HG02852 (cell line): ENCODE measurements at regions not wholly inside any gene's neighbourhood (a gene's known extent, or its start where the extent isn't known, plus 50 kb on each side); places are given as distances from the start of the nearest gene placed in this dataset.
"Not testable (repeated sequence)": the region's sequence is repeated elsewhere in the genome, so short reads cannot be mapped to it uniquely, and the experiment has no call there.

Experiments
- ATAC-seq: cut with Tn5 transposase; IDR thresholded peaks from one replicate; pipeline ENCODE4 v1.9.1; 2021; ENCODE audit warnings: mild to moderate bottlenecking, moderate library complexity; ENCODE audit not compliant: unreplicated experiment

DNA sequence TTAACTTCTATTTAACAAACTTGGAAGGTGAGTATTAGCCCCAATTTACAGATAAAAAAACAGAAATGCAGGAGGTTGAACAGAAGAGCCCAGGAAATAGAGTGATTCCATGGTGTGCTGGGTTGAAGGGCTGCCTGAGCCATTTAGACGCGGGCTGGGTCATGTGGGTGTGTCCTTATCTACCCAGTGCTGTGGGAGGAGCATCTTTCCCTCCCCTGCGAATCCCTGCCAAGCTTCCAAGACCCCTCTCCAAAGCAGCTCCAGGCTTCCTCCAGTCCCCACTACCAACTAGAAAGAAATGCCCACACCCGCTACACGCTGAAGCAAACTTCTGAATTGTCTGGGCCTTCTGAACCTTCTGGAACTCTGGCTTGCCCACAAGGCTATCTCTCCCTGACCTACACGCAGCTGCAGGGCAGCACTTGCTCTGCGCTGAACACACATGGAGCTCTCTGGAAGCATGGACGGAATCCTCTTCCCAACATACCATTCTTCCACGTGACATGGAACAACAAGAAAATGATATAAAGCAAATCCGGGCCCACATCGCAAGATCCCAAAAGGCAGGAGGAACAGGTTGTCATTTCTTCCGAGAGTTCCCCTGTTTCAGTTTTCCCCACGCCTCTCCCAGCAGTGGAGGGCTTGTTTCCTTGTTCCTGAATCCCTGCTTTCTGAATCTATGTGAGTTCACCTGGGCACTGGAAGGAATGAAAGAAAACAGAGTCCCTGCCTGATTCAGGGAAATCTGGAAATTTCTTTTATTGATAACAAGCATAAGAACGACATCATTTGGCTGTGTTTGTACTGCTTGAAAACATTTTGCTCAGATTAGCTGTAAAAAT lies 562.7 kb upstream of the ID2 start:
- no peak for ATAC-seq

DNA sequence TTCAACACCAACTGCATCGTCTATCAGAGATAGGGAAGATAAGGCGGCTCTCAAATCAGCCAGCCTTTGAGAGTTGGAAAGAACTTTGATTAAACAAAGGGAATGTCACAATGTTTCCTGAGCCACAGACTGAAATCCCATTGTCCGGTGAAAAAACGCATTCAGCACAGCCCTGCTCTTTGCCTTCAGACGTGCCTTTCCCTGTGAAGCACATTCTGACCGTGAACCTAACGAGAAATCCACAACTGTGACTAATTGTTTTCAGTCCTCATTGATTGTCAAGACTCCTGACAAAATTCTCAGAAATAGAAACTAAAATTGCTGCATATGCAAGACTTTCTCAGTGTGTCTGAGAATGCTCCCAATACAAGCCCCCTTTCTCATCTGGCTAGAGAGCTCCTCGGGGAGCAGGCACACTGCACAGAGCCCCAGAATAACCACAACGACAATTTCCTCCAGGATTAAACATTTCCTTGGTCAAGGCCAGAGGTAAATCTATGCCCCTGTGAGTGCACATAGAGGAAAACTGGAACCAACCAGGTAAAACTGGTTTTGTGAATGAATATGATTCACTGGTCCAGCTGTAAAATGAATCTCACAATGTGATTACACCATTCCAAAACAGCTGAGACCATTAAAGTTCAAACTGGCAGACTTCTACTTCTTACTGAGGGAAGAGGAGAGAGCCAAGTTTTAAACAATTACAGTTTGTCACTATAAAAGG lies 561.9 kb upstream of the ID2 start:
- ATAC-seq = no peak

DNA sequence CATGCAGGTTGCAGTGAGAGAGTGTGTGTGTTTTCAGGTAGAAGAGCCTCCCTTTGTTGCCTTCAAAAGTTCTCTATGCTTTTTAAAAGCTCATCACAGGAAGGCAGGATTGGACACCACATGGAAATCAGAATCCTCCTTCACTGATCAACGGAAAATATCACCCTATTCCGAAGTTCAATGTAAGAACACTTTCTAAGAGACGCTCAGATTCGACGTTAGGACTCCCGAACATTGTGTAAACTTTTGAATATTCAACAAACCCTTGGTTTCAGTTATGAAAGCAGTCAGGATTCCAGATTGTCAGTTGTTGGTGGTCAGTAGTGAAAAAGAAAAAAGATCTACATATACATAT lies 561.4 kb upstream of the ID2 start:
- ATAC-seq = no peak

DNA sequence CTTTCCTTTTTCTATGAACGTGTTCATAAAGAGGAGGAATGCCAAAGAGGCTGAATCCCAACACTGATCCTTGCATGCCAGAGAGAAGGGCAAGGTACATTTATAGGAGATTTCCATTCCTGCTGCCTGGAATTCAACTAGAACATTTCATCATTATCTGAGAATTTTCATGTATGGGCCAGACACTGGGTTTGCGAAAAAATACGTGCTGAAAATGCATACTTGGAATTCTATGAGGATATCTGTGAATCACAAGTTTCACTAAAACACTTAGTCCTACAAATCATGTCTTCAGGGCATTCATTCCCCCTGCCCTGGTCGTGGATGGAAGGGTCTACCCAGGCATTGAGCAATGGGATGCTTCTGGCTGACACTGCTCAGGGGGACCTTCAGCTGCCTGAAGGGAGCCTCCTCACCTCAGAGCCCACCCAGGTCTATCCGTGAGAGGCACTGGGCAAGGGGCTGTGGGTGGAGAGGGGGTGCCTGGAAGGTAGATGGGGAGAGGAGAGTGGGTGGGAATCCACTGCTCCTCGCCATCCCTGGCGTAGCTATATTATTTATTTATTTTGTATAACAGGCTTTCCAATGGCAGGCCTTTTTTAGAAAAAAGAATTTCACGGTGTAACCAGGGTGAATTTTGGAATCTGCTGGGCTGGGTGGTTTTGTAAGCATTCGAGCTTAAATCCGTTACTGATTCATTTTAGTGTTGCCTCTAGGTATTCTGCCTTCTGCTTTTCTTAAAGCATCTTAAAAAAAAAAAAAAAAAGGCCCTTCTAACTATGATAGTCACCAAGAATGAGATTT lies 560.6 kb upstream of the ID2 start:
- ATAC-seq = no peak

DNA sequence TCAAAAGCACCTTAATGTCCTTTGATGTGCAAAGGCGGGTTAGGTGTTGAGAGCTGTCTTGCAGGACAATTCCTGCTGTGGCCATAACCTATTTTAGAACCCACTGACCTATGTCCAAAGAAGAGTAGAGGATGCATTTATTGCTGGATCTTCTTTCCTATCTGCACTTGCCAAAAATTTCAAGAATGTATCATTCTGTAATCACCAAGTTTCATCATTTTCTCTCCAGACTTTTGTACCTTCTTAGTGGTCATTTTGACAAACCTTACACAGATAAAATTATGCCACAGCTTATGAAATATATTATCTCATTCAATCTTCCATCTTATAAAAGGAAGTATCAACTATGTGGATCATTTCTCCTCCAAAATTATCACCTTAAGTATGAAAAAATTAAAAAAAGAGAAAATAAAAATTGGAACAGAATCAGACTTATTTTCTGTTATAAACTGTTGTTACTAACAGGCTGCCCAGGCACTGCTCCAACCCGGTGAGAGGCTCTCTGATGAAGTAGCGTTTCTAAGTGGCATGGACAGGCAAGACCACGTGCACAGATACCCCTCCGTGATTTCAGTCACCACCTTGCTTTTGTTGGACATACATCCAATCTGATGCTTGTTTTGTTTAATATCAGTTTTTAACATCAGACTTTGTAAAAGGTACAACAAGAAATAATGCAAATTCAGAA lies 559.9 kb upstream of the ID2 start:
- ATAC-seq = no peak

DNA sequence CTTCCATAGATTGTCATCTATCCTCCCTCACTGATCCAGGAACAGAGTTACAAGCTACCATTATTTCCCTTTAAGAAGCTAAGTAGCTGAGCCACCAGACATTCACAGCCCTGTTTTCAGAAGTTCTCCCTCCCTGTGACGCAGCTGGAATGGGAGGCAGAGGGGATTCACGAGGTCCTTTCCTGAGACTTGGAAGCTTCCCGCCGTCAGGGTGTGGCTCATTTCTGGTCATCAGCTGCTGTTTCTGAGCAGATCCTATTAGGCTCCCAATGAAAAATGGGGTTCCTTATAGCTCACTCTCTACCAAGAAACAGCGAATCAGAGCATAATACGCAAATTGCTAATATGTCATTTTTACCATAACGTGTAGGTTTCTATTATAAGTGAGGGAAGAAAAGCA lies 559.3 kb upstream of the ID2 start:
- ATAC-seq = no peak

DNA sequence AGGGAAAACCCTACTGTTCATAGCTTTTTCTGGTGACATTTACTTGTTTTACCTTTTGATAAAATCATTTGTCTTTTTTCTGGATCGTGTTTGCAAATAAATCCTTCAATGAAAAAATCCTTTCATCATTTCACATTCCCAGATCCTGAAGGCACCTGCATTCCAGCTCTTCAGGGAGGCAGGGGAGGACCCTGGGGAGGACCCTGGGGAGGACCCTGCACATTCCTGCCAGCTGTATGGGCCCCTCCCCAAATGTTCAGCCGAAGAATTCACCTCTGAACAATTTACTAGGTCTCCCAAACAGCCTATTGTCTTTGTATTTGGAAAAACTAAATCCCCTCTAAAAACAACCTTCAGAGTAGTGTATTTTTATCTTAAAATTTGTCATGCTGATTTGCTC lies 558.4 kb upstream of the ID2 start:
- ATAC-seq = no peak

DNA sequence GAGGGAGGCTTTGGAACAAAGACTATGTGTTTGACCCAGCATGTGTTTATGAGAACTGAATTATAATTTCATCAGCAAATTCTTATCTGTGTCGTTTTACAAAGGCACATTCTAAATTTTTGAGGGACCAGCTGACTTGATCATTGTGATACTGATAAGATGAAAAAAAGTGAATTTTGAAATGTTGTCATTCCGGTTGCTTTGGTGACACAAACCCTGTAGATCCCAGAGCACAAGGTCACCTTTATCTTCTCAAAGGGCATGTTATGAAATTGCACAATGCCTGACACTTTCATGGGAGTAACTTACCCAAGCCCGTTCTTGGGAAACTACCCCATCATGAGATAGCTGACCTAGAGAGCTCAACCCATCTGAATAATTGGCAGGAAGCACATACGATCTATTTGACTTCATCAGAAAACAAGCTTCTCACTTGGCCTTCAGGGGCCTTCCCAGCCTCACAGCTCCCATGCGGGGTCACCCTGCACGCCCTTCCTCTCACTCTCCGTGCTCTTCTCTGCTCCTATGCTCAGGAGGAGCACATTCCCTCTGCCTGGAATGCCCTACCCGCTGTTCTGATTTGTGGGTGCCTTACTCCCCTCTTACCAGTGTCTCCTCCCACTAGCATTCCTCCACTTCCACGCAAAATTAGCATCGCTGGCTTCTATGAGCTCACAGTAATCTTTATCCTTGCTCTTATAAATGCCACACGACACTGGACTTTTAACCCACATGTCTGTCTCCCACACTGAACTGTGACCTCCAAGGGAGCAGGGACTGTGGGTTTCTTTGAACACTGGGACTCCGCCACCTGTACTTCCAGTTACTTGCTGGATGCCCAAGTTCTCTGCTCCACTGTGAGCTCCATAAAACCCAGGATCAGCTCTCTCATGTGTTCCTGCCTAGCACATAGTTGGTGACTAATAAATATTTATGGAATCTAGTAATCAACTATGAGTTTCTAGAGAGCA lies 555.8 kb upstream of the ID2 start:
- no peak for ATAC-seq

DNA sequence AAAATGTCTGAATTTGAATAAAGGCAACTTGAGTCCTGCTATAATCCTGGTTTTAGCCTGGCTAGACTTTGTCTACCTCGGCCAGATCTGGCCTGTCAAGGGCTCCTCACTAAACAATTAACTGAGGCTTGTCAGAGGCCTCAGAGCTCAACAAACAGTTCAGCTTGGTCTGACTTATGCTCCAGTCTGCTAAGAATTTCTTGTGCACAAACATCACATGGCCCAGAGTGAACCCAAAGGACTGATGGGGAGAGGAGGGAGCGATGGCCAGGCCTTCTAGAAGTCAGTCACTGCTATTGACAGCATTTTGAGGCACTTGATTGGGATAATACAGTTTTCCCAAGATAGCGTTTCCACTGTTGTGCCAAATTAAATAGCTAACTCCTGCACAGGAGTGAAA lies 555.1 kb upstream of the ID2 start:
- ATAC-seq = no peak

DNA sequence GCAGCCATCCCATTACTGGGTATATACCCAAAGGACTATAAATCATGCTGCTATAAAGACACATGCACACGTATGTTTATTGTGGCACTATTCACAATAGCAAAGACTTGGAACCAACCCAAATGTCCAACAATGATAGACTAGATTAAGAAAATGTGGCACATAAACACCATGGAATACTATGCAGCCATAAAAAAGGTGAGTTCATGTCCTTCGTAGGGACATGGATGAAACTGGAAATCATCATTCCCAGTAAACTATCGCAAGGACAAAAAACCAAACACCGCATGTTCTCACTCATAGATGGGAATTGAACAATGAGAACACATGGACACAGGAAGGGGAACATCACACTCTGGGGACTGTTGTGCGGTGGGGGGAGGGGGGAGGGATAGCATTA lies 550.4 kb upstream of the ID2 start:
- ATAC-seq = not testable (repeated sequence)

DNA sequence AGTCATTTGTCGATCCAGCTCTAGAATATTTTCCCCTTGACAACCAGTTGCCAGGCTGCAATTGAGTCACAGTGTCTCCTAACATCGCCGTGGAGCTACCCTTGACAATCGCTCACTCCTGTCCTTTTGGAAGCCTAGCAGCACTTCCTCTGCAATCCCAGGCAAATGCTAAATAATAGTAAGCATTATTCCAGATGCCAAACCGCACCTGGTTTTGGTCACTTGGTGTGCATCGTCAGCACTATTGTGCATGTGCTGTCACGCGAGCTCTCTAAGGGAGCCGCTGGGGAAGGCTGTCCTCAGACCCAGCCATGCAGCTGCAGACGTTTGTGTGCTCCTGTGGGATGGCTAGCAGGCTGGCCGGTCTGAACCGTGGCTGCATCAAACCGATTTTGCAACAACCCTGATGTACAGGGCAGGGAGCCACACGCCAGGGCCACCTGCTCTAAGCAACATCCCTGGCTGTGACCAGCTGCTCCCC lies 549.5 kb upstream of the ID2 start:
- ATAC-seq = no peak

DNA sequence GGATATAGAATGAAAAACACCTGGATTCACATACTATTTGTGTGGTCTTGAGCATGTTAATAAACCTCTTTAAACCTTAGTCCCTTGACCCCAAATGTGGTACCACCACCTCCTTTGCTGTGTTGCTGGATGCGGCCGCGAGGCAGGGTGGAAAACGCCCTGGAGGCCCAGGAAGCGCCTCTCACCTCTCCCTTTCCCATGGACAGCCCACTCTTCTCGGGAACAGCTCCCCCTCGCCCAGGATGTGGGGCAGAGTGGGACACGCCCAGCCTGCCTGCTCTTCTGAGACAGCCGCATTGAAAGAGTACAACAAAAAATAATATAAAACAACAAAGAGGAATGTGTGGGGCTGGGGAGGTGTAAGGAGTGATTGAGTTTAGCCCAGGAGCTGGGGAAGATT lies 549.0 kb upstream of the ID2 start:
- no peak for ATAC-seq

DNA sequence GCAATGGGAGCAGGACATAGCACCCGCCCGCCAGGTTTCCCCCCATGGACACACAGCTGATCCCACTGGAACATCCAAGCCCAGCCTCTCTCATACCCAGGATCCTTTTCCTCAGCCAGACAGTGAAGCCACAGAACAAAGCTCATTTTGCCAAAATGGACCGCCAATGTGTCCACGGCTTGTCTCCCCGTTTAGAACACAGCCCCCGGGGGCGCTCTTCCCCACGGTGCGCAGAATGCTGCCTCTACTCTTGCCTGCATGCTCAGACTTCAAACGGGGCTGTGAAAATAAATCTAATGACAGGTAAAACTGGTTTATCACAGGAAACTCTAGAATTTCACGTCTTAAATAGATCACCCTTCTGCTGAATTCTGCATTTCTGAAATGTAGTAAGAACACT lies 548.5 kb upstream of the ID2 start:
- ATAC-seq = no peak

DNA sequence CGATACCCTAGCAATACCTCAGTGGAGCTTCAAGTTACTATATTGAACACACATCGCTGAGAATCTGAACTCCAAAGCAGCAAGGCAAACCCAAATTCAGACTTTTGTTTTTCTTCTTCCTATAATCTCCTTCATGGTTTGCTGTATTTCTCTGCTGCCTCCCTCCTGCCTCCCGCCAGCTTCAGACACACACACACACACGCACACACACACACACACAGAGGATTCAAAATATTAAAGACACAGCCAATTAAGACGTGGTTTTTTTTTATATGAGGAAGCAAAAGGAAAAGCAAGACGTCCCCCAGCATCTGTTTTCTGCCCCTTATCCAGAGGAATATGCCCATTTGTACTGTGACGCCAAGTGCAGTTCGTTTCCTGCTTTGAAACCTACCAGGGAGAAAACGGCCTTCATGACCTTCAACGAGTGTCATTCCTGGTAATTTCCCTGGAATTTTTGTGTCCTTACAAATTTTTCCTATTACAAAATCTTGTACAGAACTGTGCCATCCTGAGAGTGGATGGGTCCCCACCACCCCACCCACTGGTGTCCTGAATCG lies 547.9 kb upstream of the ID2 start:
- no peak for ATAC-seq

DNA sequence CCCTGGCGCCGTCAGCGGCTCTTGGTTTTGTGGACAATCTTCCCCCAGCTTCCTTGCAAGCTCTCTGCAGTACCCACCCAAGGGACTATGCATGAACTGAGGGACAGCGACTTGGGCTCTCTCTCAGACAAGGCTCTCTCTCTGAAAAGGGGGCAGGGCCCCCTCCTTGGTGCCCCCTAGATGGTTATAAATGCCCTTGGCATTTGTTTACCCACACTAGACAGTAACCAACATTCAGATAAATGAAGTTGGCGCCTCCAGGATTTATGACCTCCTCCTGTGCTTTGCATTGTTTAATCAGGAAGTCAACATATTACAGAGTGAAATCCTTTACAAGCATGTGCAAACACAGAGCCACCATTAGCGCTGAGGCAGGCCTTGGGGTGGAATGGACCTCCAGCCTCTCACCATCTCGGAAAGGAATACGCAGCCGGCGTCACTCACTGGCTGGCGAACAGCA lies 547.4 kb upstream of the ID2 start:
- no peak for ATAC-seq

DNA sequence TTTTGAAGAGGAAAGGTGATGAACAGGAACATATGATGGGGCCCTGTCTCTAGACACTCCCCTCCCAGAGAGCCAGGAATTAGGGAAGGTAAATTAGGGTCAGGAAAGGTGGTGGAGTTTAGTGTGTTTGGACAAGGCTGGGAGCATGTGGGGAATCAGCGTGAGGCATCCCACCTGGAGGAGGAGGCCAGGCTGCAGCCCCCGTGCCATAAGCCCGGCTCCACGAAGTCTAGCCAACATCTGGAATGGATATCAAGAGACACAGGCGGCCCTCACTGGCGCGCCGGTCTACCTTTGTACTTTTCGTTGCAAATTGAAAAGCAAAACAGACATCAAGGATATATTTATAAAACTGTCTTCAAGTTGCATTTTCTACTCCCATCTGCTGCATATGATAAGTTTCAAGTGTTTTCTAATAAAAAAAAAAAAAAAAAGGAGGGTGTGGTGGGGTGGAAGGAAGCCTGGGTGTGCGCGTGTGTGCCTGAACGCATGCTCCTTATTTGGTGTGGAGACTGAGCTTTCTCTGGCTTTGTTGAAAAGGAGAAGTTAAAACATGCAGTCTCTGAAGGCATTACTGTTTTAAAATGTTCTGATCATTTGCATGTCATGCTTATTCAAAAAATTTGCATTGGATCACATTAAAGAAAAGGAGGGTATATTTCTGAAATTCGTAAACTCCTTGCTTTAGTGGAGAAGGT lies 546.7 kb upstream of the ID2 start:
- no peak for ATAC-seq

DNA sequence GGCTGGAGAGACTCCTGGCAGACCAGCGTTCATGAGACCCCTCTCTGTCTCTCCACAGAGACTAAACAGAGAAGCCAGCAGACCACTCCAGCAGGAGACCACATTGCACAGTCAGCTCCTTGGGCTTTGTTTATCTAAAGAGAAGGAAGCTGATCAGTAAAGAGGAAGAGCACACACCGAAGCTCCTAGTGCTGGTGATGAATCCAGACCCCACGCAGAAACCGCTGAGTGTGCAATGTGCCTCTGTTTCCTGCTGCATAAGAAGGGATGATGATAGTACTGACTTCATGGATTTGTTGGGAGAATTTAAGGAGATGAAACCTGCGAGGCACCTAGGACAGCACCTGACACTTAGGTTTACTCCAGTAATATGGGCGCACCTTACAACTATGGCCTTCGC lies 544.1 kb upstream of the ID2 start:
- ATAC-seq = no peak

DNA sequence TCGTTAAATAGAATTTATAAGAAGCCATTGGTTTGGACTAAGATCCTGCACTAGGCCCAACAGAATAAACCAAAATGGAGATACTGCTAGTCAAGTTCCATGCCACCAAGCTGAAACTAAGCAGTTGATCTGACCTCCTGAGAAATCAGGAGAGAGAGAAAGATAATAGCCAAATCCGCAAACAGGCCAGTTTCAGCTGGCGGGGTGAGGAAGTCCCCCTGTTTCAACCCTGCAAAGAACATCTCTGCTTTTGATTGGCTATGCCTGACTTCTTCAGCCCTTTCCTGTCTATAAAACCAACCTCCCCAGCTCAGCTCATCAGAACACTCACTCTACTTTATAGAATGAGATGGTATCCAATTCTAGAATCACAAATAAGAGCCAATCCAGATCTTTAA lies 543.3 kb upstream of the ID2 start:
- no peak for ATAC-seq
